Neuronal stem cell (in vitro differentiated cells): ENCODE measurements at regions not wholly inside any gene's neighbourhood (a gene's known extent, or its start where the extent isn't known, plus 50 kb on each side); places are given as distances from the start of the nearest gene placed in this dataset.

Source experiments
- DNase-seq: peaks from one replicate; pipeline ENCODE4 v3.0.0-alpha.2; 2013; ENCODE audit warnings: low spot score
- H2AFZ ChIP-seq: one replicate; pipeline ENCODE4 v1.6.1; 2013; ENCODE audit warnings: mild to moderate bottlenecking, low read length, inconsistent platforms
- H2AK5ac ChIP-seq: 2 replicates; pipeline ENCODE4 v1.6.1; 2013; ENCODE audit warnings: low read depth, mild to moderate bottlenecking, inconsistent platforms, low read length, moderate library complexity, mixed read lengths
- H2BK120ac ChIP-seq: 2 replicates; pipeline ENCODE4 v1.6.1; 2013; ENCODE audit warnings: low read depth, mild to moderate bottlenecking, inconsistent platforms, low read length, moderate library complexity, mixed read lengths
- H2BK12ac ChIP-seq: one replicate; pipeline ENCODE4 v1.6.1; 2013; ENCODE audit warnings: low read length, inconsistent platforms
- H2BK15ac ChIP-seq: 2 replicates; pipeline ENCODE4 v1.6.1; 2013; ENCODE audit warnings: mild to moderate bottlenecking, low read length, inconsistent platforms, mixed read lengths
- H2BK5ac ChIP-seq: one replicate; pipeline ENCODE4 v1.6.1; 2013; ENCODE audit warnings: inconsistent platforms, mild to moderate bottlenecking, low read length, moderate library complexity
- H3K14ac ChIP-seq: one replicate; pipeline ENCODE4 v1.6.1; 2013; ENCODE audit warnings: low read length, inconsistent platforms
- H3K18ac ChIP-seq: 2 replicates; pipeline ENCODE4 v1.6.1; 2013; ENCODE audit warnings: low read length, inconsistent platforms
- H3K23ac ChIP-seq: 2 replicates; pipeline ENCODE4 v1.6.1; 2013; ENCODE audit warnings: low read depth, mild to moderate bottlenecking, mixed read lengths, low read length, inconsistent platforms; ENCODE audit not compliant: poor library complexity
- H3K27ac ChIP-seq: replicated peaks from 3 replicates; pipeline ENCODE4 v1.5.1; 2013; ENCODE audit warnings: low read length, inconsistent platforms
- H3K27me3 ChIP-seq, 3 experiments: 2 replicates each; pipeline ENCODE4 v1.6.1; 2013; ENCODE audit warnings: low read length in 3 of 3, mild to moderate bottlenecking in 2 of 3, inconsistent platforms in 1 of 3, low read depth in 1 of 3, mixed read lengths in 1 of 3, moderate library complexity in 1 of 3; ENCODE audit not compliant: control insufficient read depth in 3 of 3, insufficient read depth in 3 of 3
- H3K36me3 ChIP-seq, 2 donors: replicated peaks in 1 of 2; 2 replicates each; pipeline ENCODE4 v1.6.1; 2013; ENCODE audit warnings: low read length in 2 of 2; ENCODE audit not compliant: control insufficient read depth in 2 of 2, insufficient read depth in 2 of 2
- H3K4ac ChIP-seq: 2 replicates; pipeline ENCODE4 v1.6.1; 2013; ENCODE audit warnings: inconsistent platforms, mild to moderate bottlenecking, low read length, moderate library complexity
- H3K4me1 ChIP-seq, 2 donors: 1 replicate in 1 of 2; 2 replicates in 1 of 2; pipeline ENCODE4 v1.6.1; 2013; ENCODE audit warnings: low read length in 2 of 2, low read depth in 1 of 2; ENCODE audit not compliant: control insufficient read depth in 2 of 2, insufficient read depth in 1 of 2
- H3K4me2 ChIP-seq: one replicate; pipeline ENCODE4 v1.6.1; 2013; ENCODE audit warnings: mild to moderate bottlenecking, low read length, inconsistent platforms; ENCODE audit not compliant: insufficient read depth, poor library complexity, severe bottlenecking
- H3K4me3 ChIP-seq, 2 donors: 2 replicates each; pipeline ENCODE4 v1.5.1; 2013; ENCODE audit warnings: low read length in 2 of 2, mild to moderate bottlenecking in 2 of 2, inconsistent platforms in 1 of 2, moderate library complexity in 1 of 2
- H3K79me1 ChIP-seq: one replicate; pipeline ENCODE4 v1.6.1; 2013; ENCODE audit warnings: low read depth, mild to moderate bottlenecking, inconsistent platforms, low read length, moderate library complexity
- H3K9ac ChIP-seq: one replicate; pipeline ENCODE4 v1.6.1; 2013; ENCODE audit warnings: mild to moderate bottlenecking, low read depth, low read length, inconsistent platforms; ENCODE audit not compliant: poor library complexity
- H3K9me3 ChIP-seq, 2 donors: replicated peaks in 1 of 2; 2 replicates each; pipeline versions ENCODE3 to v1.6.1; 2013; ENCODE audit warnings: low read length in 2 of 2, mild to moderate bottlenecking in 2 of 2, inconsistent platforms in 1 of 2, low read depth in 1 of 2, mixed read lengths in 1 of 2, moderate library complexity in 1 of 2; ENCODE audit not compliant: control insufficient read depth in 2 of 2, insufficient read depth in 1 of 2
- H4K8ac ChIP-seq: one replicate; pipeline ENCODE4 v1.6.1; 2013; ENCODE audit warnings: low read depth, mild to moderate bottlenecking, inconsistent platforms, low read length, moderate library complexity
- H4K91ac ChIP-seq: one replicate; pipeline ENCODE4 v1.6.1; 2013; ENCODE audit warnings: low read length, low read depth, mild to moderate bottlenecking, inconsistent platforms; ENCODE audit not compliant: poor library complexity
- WGBS, 2 donors: extraction: QIAGEN DNeasy Blood & Tissue Kit; methylation state at CpG; one replicate each; pipeline ENCODE4 v1.1.7; 2013; ENCODE audit warnings: missing lambda C conversion rate in 2 of 2, mixed read lengths in 1 of 2; ENCODE audit not compliant: insufficient read length in 2 of 2, insufficient replicate concordance in 1 of 2; ENCODE audit errors: extremely low coverage in 2 of 2; 5-methylcytosine and 5-hydroxymethylcytosine counted together

GRCh38 chr18:72407048-72407447, 137.1 kb downstream of the CBLN2 start:
- H2BK15ac ChIP-seq = no peak overlapping the region
- no peak overlapping the region for H2AK5ac ChIP-seq
- H2BK12ac ChIP-seq = no peak overlapping the region
- no peak overlapping the region for H3K9ac ChIP-seq
- H3K4me1 ChIP-seq = no peaks in the 10 kb centered on the region
- no peak overlapping the region for H3K27ac ChIP-seq
- H3K79me1 ChIP-seq = no peaks in the 10 kb centered on the region
- no peak overlapping the region for H4K8ac ChIP-seq
- H3K4me3 ChIP-seq = no peak overlapping the region
- no peak overlapping the region for H3K14ac ChIP-seq
- H4K91ac ChIP-seq = no peak overlapping the region
- H2BK5ac ChIP-seq = no peak overlapping the region
- H2BK120ac ChIP-seq = no peak overlapping the region
- no peak for DNase-seq
- no peaks in the 10 kb centered on the region for H3K36me3 ChIP-seq
- H3K4ac ChIP-seq = no peak overlapping the region
- no peak overlapping the region for H2AFZ ChIP-seq
- WGBS, 2 donors = no CpG with 5 or more reads among the region's 2 CpGs
- no peaks in the 10 kb centered on the region for H3K27me3 ChIP-seq
- no peak overlapping the region for H3K23ac ChIP-seq
- H3K4me2 ChIP-seq = no peak overlapping the region
- no peaks in the 10 kb centered on the region for H3K9me3 ChIP-seq
- H3K18ac ChIP-seq = no peak overlapping the region

GRCh38 chr18:72391951-72392350, 152.2 kb downstream of the CBLN2 start:
- Histone ChIP-seq H2AK5ac (no peak overlapping the region), H2BK15ac (no peak overlapping the region), H4K91ac (no peak overlapping the region), H3K27ac (no peak overlapping the region), H3K79me1 (no peaks in the 10 kb centered on the region), H4K8ac (no peak overlapping the region), H2BK120ac (no peak overlapping the region), H3K4me2 (no peak overlapping the region), H2BK12ac (no peak overlapping the region), H3K4ac (no peak overlapping the region), H3K18ac (no peak overlapping the region), H2AFZ (no peak overlapping the region), H3K9ac (no peak overlapping the region), H2BK5ac (no peak overlapping the region), H3K27me3 (no peaks in the 10 kb centered on the region), H3K14ac (no peak overlapping the region), H3K36me3 (no peaks in the 10 kb centered on the region), H3K9me3 (no peaks in the 10 kb centered on the region), H3K4me3 (no peak overlapping the region), H3K4me1 (peaks cover 0 to 1% of the 10 kb centered on the region in 2 donors), H3K23ac (no peak overlapping the region)
- WGBS, 2 donors = no CpG with 5 or more reads among the region's 1 CpG
- no peak for DNase-seq

- Histone ChIP-seq H3K23ac (no peak overlapping the region), H2AFZ (no peak overlapping the region), H4K91ac (no peak overlapping the region), H3K4me2 (no peak overlapping the region), H2AK5ac (no peak overlapping the region), H3K9me3 (no peaks in the 10 kb centered on the region), H2BK5ac (no peak overlapping the region), H3K4me3 (no peak overlapping the region), H3K18ac (no peak overlapping the region), H3K9ac (no peak overlapping the region), H2BK12ac (no peak overlapping the region), H2BK120ac (no peak overlapping the region), H3K27ac (no peak overlapping the region), H3K36me3 (no peaks in the 10 kb centered on the region), H3K79me1 (no peaks in the 10 kb centered on the region), H4K8ac (no peak overlapping the region), H3K4me1 (peaks cover 0 to 1% of the 10 kb centered on the region in 2 donors), H3K27me3 (no peaks in the 10 kb centered on the region), H3K4ac (no peak overlapping the region), H3K14ac (no peak overlapping the region), H2BK15ac (no peak overlapping the region)
- WGBS, 2 donors = no CpG with 5 or more reads among the region's 4 CpGs
- no peak for DNase-seq
Observed at GRCh38 chr18:72391427-72391826, 152.7 kb downstream of the CBLN2 start.

- Histone ChIP-seq H3K4me2 (no peak overlapping the region), H2BK12ac (no peak overlapping the region)
- WGBS, 2 donors = no CpG with 5 or more reads among the region's 4 CpGs
Observed at GRCh38 chr18:72378016-72378415, 166.1 kb downstream of the CBLN2 start.

More at GRCh38 chr18:72378016-72378415, 166.1 kb downstream of the CBLN2 start:
- no peak overlapping the region for H3K4ac ChIP-seq
- no peak overlapping the region for H2BK120ac ChIP-seq
- no peak overlapping the region for H3K18ac ChIP-seq
- no peaks in the 10 kb centered on the region for H3K27me3 ChIP-seq
- H3K4me3 ChIP-seq = no peak overlapping the region
- H3K79me1 ChIP-seq = no peaks in the 10 kb centered on the region
- H2BK5ac ChIP-seq = no peak overlapping the region
- no peak overlapping the region for H2AFZ ChIP-seq
- H3K9me3 ChIP-seq = no peaks in the 10 kb centered on the region
- H3K36me3 ChIP-seq = no peaks in the 10 kb centered on the region
- no peak overlapping the region for H4K8ac ChIP-seq
- H2BK15ac ChIP-seq = no peak overlapping the region
- H3K4me1 ChIP-seq = no peaks in the 10 kb centered on the region
- DNase-seq = no peak
- no peak overlapping the region for H3K27ac ChIP-seq
- no peak overlapping the region for H3K9ac ChIP-seq
- H2AK5ac ChIP-seq = no peak overlapping the region
- H3K23ac ChIP-seq = no peak overlapping the region
- H3K14ac ChIP-seq = no peak overlapping the region
- no peak overlapping the region for H4K91ac ChIP-seq
